GM23338 (cell line): ENCODE measurements at regions not wholly inside any gene's neighbourhood (a gene's known extent, or its start where the extent isn't known, plus 50 kb on each side); places are given as distances from the start of the nearest gene placed in this dataset.
"Not testable (repeated sequence)": the region's sequence is repeated elsewhere in the genome, so short reads cannot be mapped to it uniquely, and the experiment has no call there.

ENCODE experiments used
- CTCF ChIP-seq, 2 experiments: fragments of 200-600 bp in 1 of 2; sonication (generic) in 1 of 2; conservative IDR thresholded peaks; 2 replicates each; pipeline versions ENCODE4 v1.5.1 to v1.6.1; 2016 to 2017; ENCODE audit warnings: antibody characterized with exemption in 2 of 2, low read depth in 2 of 2, mild to moderate bottlenecking in 2 of 2, moderate library complexity in 1 of 2
- EZH2phosphoT487 ChIP-seq: fragments of 200-600 bp; sonication (generic); IDR thresholded peaks from one replicate; pipeline ENCODE4 v1.8.1; 2018; ENCODE audit warnings: antibody characterized with exemption; ENCODE audit not compliant: unreplicated experiment
- POLR2AphosphoS5 ChIP-seq: IDR thresholded peaks from 2 replicates; pipeline ENCODE4 v1.6.1; 2016; ENCODE audit warnings: antibody characterized with exemption, low read depth
- REST ChIP-seq: IDR thresholded peaks from one replicate; pipeline ENCODE4 v1.6.1; 2018; ENCODE audit warnings: antibody characterized with exemption; ENCODE audit not compliant: unreplicated experiment

- TF ChIP-seq REST; EZH2phosphoT487; CTCF (conservative IDR thresholded peaks at IDR 0.05; ENCODE audit: low read depth in 2 of 2); POLR2AphosphoS5: not testable (repeated sequence)
These were observed 307.7 kb downstream of the TP53TG3F start for GRCh38 chr16:33766869-33767765.
